22Rv1 (cell line): ENCODE measurements at regions not wholly inside any gene's neighbourhood (a gene's known extent, or its start where the extent isn't known, plus 50 kb on each side); places are given as distances from the start of the nearest gene placed in this dataset.

Experiments
- ZFX ChIP-seq: fragments of 450-650 bp; IDR thresholded peaks from 2 replicates; pipeline ENCODE4 v1.6.1; 2017; ENCODE audit warnings: antibody characterized with exemption, borderline replicate concordance
- TF ChIP-seq, protein P1 (sequence below): fragments of 450-650 bp; IDR thresholded peaks from 2 replicates; pipeline ENCODE4 v1.5.1; 2017; ENCODE audit warnings: mild to moderate bottlenecking

DNA sequence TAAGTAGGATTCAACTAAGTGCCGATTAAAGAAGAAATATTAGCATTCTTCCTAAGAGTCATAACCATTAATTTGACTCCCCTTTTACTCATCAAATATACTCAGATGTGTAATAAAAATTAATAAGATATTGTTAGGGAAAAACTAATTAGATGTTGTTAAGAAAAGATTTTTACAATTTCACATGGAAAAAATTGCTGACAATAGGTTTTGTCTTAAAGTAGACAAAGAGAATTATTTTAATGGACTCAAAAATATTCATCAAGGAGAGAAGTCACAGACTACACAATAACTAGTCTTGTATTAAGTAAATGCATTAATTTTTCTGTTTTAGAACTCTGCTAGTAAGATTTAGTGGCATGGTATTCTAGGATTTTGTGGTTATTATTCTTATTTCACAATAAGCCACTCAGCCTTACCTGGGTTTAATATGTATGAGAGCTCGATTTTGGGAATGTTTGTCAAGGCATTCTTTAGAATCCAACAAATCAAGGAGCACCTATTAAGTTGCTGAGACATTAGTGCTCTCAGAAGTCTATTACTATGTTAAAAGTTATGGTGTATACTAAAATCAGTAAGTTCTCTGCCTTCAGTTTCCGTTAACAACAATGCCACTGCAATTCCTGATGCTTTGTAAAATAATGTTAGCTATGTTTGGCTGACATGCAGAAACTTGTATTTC, 110.2 kb upstream of the UGT8 start:
- TF ChIP-seq, protein P1, sequence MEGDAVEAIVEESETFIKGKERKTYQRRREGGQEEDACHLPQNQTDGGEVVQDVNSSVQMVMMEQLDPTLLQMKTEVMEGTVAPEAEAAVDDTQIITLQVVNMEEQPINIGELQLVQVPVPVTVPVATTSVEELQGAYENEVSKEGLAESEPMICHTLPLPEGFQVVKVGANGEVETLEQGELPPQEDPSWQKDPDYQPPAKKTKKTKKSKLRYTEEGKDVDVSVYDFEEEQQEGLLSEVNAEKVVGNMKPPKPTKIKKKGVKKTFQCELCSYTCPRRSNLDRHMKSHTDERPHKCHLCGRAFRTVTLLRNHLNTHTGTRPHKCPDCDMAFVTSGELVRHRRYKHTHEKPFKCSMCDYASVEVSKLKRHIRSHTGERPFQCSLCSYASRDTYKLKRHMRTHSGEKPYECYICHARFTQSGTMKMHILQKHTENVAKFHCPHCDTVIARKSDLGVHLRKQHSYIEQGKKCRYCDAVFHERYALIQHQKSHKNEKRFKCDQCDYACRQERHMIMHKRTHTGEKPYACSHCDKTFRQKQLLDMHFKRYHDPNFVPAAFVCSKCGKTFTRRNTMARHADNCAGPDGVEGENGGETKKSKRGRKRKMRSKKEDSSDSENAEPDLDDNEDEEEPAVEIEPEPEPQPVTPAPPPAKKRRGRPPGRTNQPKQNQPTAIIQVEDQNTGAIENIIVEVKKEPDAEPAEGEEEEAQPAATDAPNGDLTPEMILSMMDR, result no peak
- TF ChIP-seq ZFX, result no peak
